CD4-positive, alpha-beta T cell treated with Interleukin-2 at 100 ng/mL for 4 hours (primary cell): ENCODE measurements at regions not wholly inside any gene's neighbourhood (a gene's known extent, or its start where the extent isn't known, plus 50 kb on each side); places are given as distances from the start of the nearest gene placed in this dataset.

Experiments
- DNase-seq: peaks from one replicate; pipeline ENCODE4 v3.0.0-alpha.2; 2020; ENCODE audit warnings: low spot score

- DNase-seq: no peak
Observed at GRCh38 chr4:176843710-176844109, 51.0 kb upstream of the VEGFC start.

GRCh38 chr4:176844448-176844847 is 51.7 kb upstream of the VEGFC start:
- DNase-seq: no peak

- DNase-seq: no peak
Observed at GRCh38 chr4:176845636-176846035, 52.9 kb upstream of the VEGFC start.

GRCh38 chr4:176849076-176849475 is 56.4 kb upstream of the VEGFC start:
- DNase-seq: no peak

- DNase-seq: no peak
Observed at GRCh38 chr4:176850436-176850835, 57.7 kb upstream of the VEGFC start.

GRCh38 chr4:176856421-176856820 is 63.7 kb upstream of the VEGFC start:
- DNase-seq: no peak

- no peak for DNase-seq
Observed at GRCh38 chr4:176858839-176859238, 66.1 kb upstream of the VEGFC start.

GRCh38 chr4:176864238-176864637 is 71.5 kb upstream of the VEGFC start:
- DNase-seq: no peak

- no peak for DNase-seq
Observed at GRCh38 chr4:176868676-176869075, 76.0 kb upstream of the VEGFC start.

- no peak for DNase-seq
Observed at GRCh38 chr4:176872461-176872860, 79.7 kb upstream of the VEGFC start.

GRCh38 chr4:176874721-176875445 is 82.2 kb upstream of the VEGFC start:
- no peak for DNase-seq

GRCh38 chr4:176875446-176875930 is 82.8 kb upstream of the VEGFC start:
- DNase-seq: no peak

- no peak for DNase-seq
Observed at GRCh38 chr4:176879380-176880116, 86.8 kb upstream of the VEGFC start.

GRCh38 chr4:176882206-176882605 is 89.5 kb upstream of the VEGFC start:
- no peak for DNase-seq

GRCh38 chr4:176883108-176883550 is 90.4 kb upstream of the VEGFC start:
- no peak for DNase-seq

GRCh38 chr4:176883681-176884418 is 91.1 kb upstream of the VEGFC start:
- no peak for DNase-seq

GRCh38 chr4:176885224-176885623 is 92.5 kb upstream of the VEGFC start:
- DNase-seq: no peak

GRCh38 chr4:176886135-176886534 is 93.4 kb upstream of the VEGFC start:
- no peak for DNase-seq

GRCh38 chr4:176889776-176890175 is 97.1 kb upstream of the VEGFC start:
- DNase-seq: no peak

GRCh38 chr4:176894498-176894897 is 101.8 kb upstream of the VEGFC start:
- no peak for DNase-seq

GRCh38 chr4:176896211-176896610 is 103.5 kb upstream of the VEGFC start:
- no peak for DNase-seq

GRCh38 chr4:176897226-176897625 is 104.5 kb upstream of the VEGFC start:
- no peak for DNase-seq

- no peak for DNase-seq
Observed at GRCh38 chr4:176898791-176899190, 106.1 kb upstream of the VEGFC start.
